ENCODE measurements at regions not wholly inside any gene's neighbourhood (a gene's known extent, or its start where the extent isn't known, plus 50 kb on each side); places are given as distances from the start of the nearest gene placed in this dataset.
A peak's percentile ranks its signal among the peaks of the same experiment; 100 is the strongest.

GRCh38 chr6:71049198-71049770 is 92.4 kb upstream of the B3GAT2 start:
- no peak for TF ChIP-seq CTCF (conservative IDR thresholded peaks at IDR 0.05; ENCODE audit: low read depth, low read length)
- DNase-seq (ENCODE audit: low read depth): no peak
- H3K4me3 ChIP-seq (ENCODE audit: low read depth, low read length): no peak overlapping the region

- no peak for DNase-seq (ENCODE audit: low read depth)
- H3K4me3 ChIP-seq (ENCODE audit: low read depth, low read length): no peak overlapping the region
- TF ChIP-seq CTCF (conservative IDR thresholded peaks at IDR 0.05; ENCODE audit: low read depth, low read length): no peak
Observed at GRCh38 chr6:71053475-71053874, 96.6 kb upstream of the B3GAT2 start.

GRCh38 chr6:71056656-71057055 is 99.8 kb upstream of the B3GAT2 start:
- TF ChIP-seq CTCF (conservative IDR thresholded peaks at IDR 0.05; ENCODE audit: low read depth, low read length): no peak
- H3K4me3 ChIP-seq (ENCODE audit: low read depth, low read length): no peak overlapping the region
- peak; percentile 43 for DNase-seq (ENCODE audit: low read depth)

- TF ChIP-seq CTCF (conservative IDR thresholded peaks at IDR 0.05; ENCODE audit: low read depth, low read length): no peak
- DNase-seq (ENCODE audit: low read depth): no peak
- no peak overlapping the region for H3K4me3 ChIP-seq (ENCODE audit: low read depth, low read length)
Observed at GRCh38 chr6:71066153-71066552, 109.3 kb upstream of the B3GAT2 start.

GRCh38 chr6:71067816-71068215 is 111.0 kb upstream of the B3GAT2 start:
- DNase-seq (ENCODE audit: low read depth): no peak
- TF ChIP-seq CTCF (conservative IDR thresholded peaks at IDR 0.05; ENCODE audit: low read depth, low read length): no peak
- H3K4me3 ChIP-seq (ENCODE audit: low read depth, low read length): no peak overlapping the region

GRCh38 chr6:71072508-71072907 is 115.6 kb upstream of the B3GAT2 start:
- no peak for TF ChIP-seq CTCF (conservative IDR thresholded peaks at IDR 0.05; ENCODE audit: low read depth, low read length)
- no peak overlapping the region for H3K4me3 ChIP-seq (ENCODE audit: low read depth, low read length)
- DNase-seq (ENCODE audit: low read depth): peak; percentile 61

- TF ChIP-seq CTCF (conservative IDR thresholded peaks at IDR 0.05; ENCODE audit: low read depth, low read length): no peak
- no peak overlapping the region for H3K4me3 ChIP-seq (ENCODE audit: low read depth, low read length)
- no peak for DNase-seq (ENCODE audit: low read depth)
Observed at GRCh38 chr6:71077655-71078054, 120.8 kb upstream of the B3GAT2 start.

Data from choroid plexus epithelial cell (primary cell).